Fibroblast of skin of abdomen (primary cell): ENCODE measurements at regions not wholly inside any gene's neighbourhood (a gene's known extent, or its start where the extent isn't known, plus 50 kb on each side); places are given as distances from the start of the nearest gene placed in this dataset.
"Not testable (repeated sequence)": the region's sequence is repeated elsewhere in the genome, so short reads cannot be mapped to it uniquely, and the experiment has no call there.

Source experiments
- DNase-seq: peaks from one replicate; pipeline ENCODE4 v3.0.0-alpha.2; 2013

- DNase-seq, result peak; percentile 18
Observed at GRCh38 chr3:87873136-87873535, 185.7 kb downstream of the CGGBP1 start.

GRCh38 chr3:87867001-87867400 is 191.8 kb downstream of the CGGBP1 start:
- peak; percentile 4 for DNase-seq

- peak; percentile 3 for DNase-seq
Observed at GRCh38 chr3:87856126-87856525, 202.7 kb downstream of the CGGBP1 start.

- peak; percentile 58 for DNase-seq
Observed at GRCh38 chr3:87855616-87856015, 203.2 kb downstream of the CGGBP1 start.

GRCh38 chr3:87855211-87855610 is 203.6 kb downstream of the CGGBP1 start:
- no peak for DNase-seq

- no peak for DNase-seq
Observed at GRCh38 chr3:87848003-87848402, 210.8 kb downstream of the CGGBP1 start.

GRCh38 chr3:87837076-87837475 is 221.7 kb downstream of the CGGBP1 start:
- no peak for DNase-seq

GRCh38 chr3:87836026-87836425 is 222.8 kb downstream of the CGGBP1 start:
- DNase-seq, result no peak

- no peak for DNase-seq
Observed at GRCh38 chr3:87835236-87835635, 223.6 kb downstream of the CGGBP1 start.

GRCh38 chr3:87834327-87834726 is 224.5 kb downstream of the CGGBP1 start:
- no peak for DNase-seq

GRCh38 chr3:87833039-87833377 is 225.8 kb downstream of the CGGBP1 start:
- no peak for DNase-seq

- DNase-seq, result no peak
Observed at GRCh38 chr3:87828046-87828445, 230.8 kb downstream of the CGGBP1 start.

- no peak for DNase-seq
Observed at GRCh38 chr3:87822563-87822962, 236.2 kb downstream of the CGGBP1 start.

- DNase-seq, result not testable (repeated sequence)
Observed at GRCh38 chr3:87813503-87813902, 245.3 kb downstream of the CGGBP1 start.

- DNase-seq, result no peak
Observed at GRCh38 chr3:87811953-87812352, 246.9 kb downstream of the CGGBP1 start.

- DNase-seq, result peak; percentile 31
Observed at GRCh38 chr3:87810452-87811016, 248.3 kb downstream of the CGGBP1 start.

GRCh38 chr3:87805670-87806069 is 253.1 kb downstream of the CGGBP1 start:
- no peak for DNase-seq

- no peak for DNase-seq
Observed at GRCh38 chr3:87801409-87801808, 257.4 kb downstream of the CGGBP1 start.

GRCh38 chr3:87800516-87800915 is 258.3 kb downstream of the CGGBP1 start:
- DNase-seq, result no peak

- DNase-seq, result no peak
Observed at GRCh38 chr3:87798567-87798947, 260.2 kb downstream of the CGGBP1 start.

GRCh38 chr3:87797872-87798566 is 260.8 kb downstream of the CGGBP1 start:
- no peak for DNase-seq

GRCh38 chr3:87796843-87797185 is 262.0 kb downstream of the CGGBP1 start:
- no peak for DNase-seq

GRCh38 chr3:87796137-87796842 is 262.5 kb downstream of the CGGBP1 start:
- DNase-seq, result no peak

- no peak for DNase-seq
Observed at GRCh38 chr3:87795701-87796100, 263.1 kb downstream of the CGGBP1 start.
